WERI-Rb-1 (cell line): ENCODE measurements at regions not wholly inside any gene's neighbourhood (a gene's known extent, or its start where the extent isn't known, plus 50 kb on each side); places are given as distances from the start of the nearest gene placed in this dataset.
A peak's percentile ranks its signal among the peaks of the same experiment; 100 is the strongest.

Source experiments
- DNase-seq: peaks from one replicate; pipeline ENCODE4 v3.0.0-alpha.2; 2020
- H3K27ac ChIP-seq: fragments of 250-450 bp; sonication (Bioruptor Pico); 2 replicates; pipeline ENCODE4 v1.5.1; 2020; ENCODE audit warnings: mild to moderate bottlenecking, moderate library complexity
- H3K27me3 ChIP-seq: fragments of 250-450 bp; sonication (Bioruptor Pico); 2 replicates; pipeline ENCODE4 v1.5.1; 2021; ENCODE audit warnings: mild to moderate bottlenecking, low read depth, moderate library complexity; ENCODE audit not compliant: insufficient read depth, severe bottlenecking
- H3K36me3 ChIP-seq: fragments of 250-450 bp; sonication (Bioruptor Pico); 2 replicates; pipeline ENCODE4 v1.5.1; 2020; ENCODE audit warnings: mild to moderate bottlenecking, moderate library complexity
- H3K4me3 ChIP-seq: 2 replicates; pipeline ENCODE4 v1.5.1; 2011; ENCODE audit warnings: low read depth, mild to moderate bottlenecking, control low read depth, low read length
- H3K9me3 ChIP-seq: fragments of 250-450 bp; sonication (Bioruptor Pico); 2 replicates; pipeline ENCODE4 v1.5.1; 2021; ENCODE audit warnings: mild to moderate bottlenecking, moderate library complexity; ENCODE audit not compliant: severe bottlenecking
- CTCF ChIP-seq: IDR thresholded peaks from 2 replicates; pipeline ENCODE4 v1.5.1; 2011; ENCODE audit warnings: low read depth, mild to moderate bottlenecking, control low read depth, inconsistent platforms, low read length

GRCh38 chr10:111989136-111989911 is 194.2 kb downstream of the GPAM start:
- no peaks in the 10 kb centered on the region for H3K27me3 ChIP-seq
- peak overlapping the region; percentile 29 for H3K4me3 ChIP-seq
- no peak for DNase-seq
- no peak for TF ChIP-seq CTCF
- no peak overlapping the region; the same call in 1 of the 2 replicates for H3K27ac ChIP-seq
- H3K36me3 ChIP-seq, result no peaks in the 10 kb centered on the region; the same call in 1 of the 2 replicates
- H3K9me3 ChIP-seq, result no peaks in the 10 kb centered on the region

GRCh38 chr10:111990734-111991133 is 192.8 kb downstream of the GPAM start:
- DNase-seq, result peak; percentile 24
- Histone ChIP-seq H3K4me3 (no peak overlapping the region), H3K36me3 (no peaks in the 10 kb centered on the region; the same call in 1 of the 2 replicates), H3K27ac (no peak overlapping the region), H3K9me3 (no peaks in the 10 kb centered on the region), H3K27me3 (no peaks in the 10 kb centered on the region)
- peak; percentile 53 for TF ChIP-seq CTCF

- DNase-seq, result no peak
- no peaks in the 10 kb centered on the region for H3K27me3 ChIP-seq
- H3K27ac ChIP-seq, result no peak overlapping the region
- no peaks in the 10 kb centered on the region; the same call in 1 of the 2 replicates for H3K36me3 ChIP-seq
- no peaks in the 10 kb centered on the region for H3K9me3 ChIP-seq
- no peak overlapping the region for H3K4me3 ChIP-seq
- no peak for TF ChIP-seq CTCF
Measured at GRCh38 chr10:111993321-111993720, 190.2 kb downstream of the GPAM start.

- H3K9me3 ChIP-seq, result no peaks in the 10 kb centered on the region
- H3K36me3 ChIP-seq, result no peaks in the 10 kb centered on the region
- DNase-seq, result no peak
- no peak overlapping the region for H3K27ac ChIP-seq
- TF ChIP-seq CTCF, result no peak
- no peaks in the 10 kb centered on the region for H3K27me3 ChIP-seq
- no peak overlapping the region for H3K4me3 ChIP-seq
Measured at GRCh38 chr10:111993872-111994426, 189.6 kb downstream of the GPAM start.

GRCh38 chr10:111996103-111996502 is 187.5 kb downstream of the GPAM start:
- H3K27ac ChIP-seq, result no peak overlapping the region
- H3K9me3 ChIP-seq, result no peaks in the 10 kb centered on the region
- H3K4me3 ChIP-seq, result no peak overlapping the region
- H3K27me3 ChIP-seq, result no peaks in the 10 kb centered on the region
- DNase-seq, result no peak
- no peak for TF ChIP-seq CTCF
- H3K36me3 ChIP-seq, result no peaks in the 10 kb centered on the region
